ENCODE measurements at regions not wholly inside any gene's neighbourhood (a gene's known extent, or its start where the extent isn't known, plus 50 kb on each side); places are given as distances from the start of the nearest gene placed in this dataset.

- TF ChIP-seq CTCF (IDR thresholded peaks at IDR 0.05) = no peak
- Histone ChIP-seq H3K27me3 (replicated peaks; ENCODE audit: insufficient read depth) (no peaks in the 10 kb centered on the region), H3K4me3 (no peak overlapping the region), H3K27ac (no peak overlapping the region), H3K9me3 (no peaks in the 10 kb centered on the region), H3K36me3 (no peaks in the 10 kb centered on the region), H3K4me1 (ENCODE audit: control insufficient read depth in 1 of 2, low read depth in 2 of 2) (no peaks in the 10 kb centered on the region)
- no peak for DNase-seq (ENCODE audit: low spot score)
- no peak for ATAC-seq (ENCODE audit: insufficient number of reproducible peaks, low FRiP score, low read depth)
Measured at GRCh38 chr1:185626344-185626743, 107.8 kb upstream of the HMCN1 start.

- Histone ChIP-seq H3K36me3 (no peaks in the 10 kb centered on the region), H3K27ac (no peak overlapping the region), H3K27me3 (replicated peaks; ENCODE audit: insufficient read depth) (no peaks in the 10 kb centered on the region), H3K4me1 (ENCODE audit: control insufficient read depth in 1 of 2, low read depth in 2 of 2) (no peaks in the 10 kb centered on the region), H3K4me3 (no peak overlapping the region), H3K9me3 (no peaks in the 10 kb centered on the region)
- no peak for ATAC-seq (ENCODE audit: insufficient number of reproducible peaks, low FRiP score, low read depth)
- DNase-seq (ENCODE audit: low spot score) = no peak
- no peak for TF ChIP-seq CTCF (IDR thresholded peaks at IDR 0.05)
Measured at GRCh38 chr1:185610954-185611353, 123.2 kb upstream of the HMCN1 start.

- no peak overlapping the region for H3K27ac ChIP-seq
- no peak for TF ChIP-seq CTCF (IDR thresholded peaks at IDR 0.05)
Measured at GRCh38 chr1:185608177-185608576, 126.0 kb upstream of the HMCN1 start.

GRCh38 chr1:185603158-185603557 is 131.0 kb upstream of the HMCN1 start:
- ATAC-seq (ENCODE audit: insufficient number of reproducible peaks, low FRiP score, low read depth) (no peak), DNase-seq (ENCODE audit: low spot score) (no peak)
- Histone ChIP-seq H3K9me3 (no peaks in the 10 kb centered on the region), H3K27me3 (replicated peaks; ENCODE audit: insufficient read depth) (no peaks in the 10 kb centered on the region), H3K4me3 (no peak overlapping the region), H3K27ac (no peak overlapping the region), H3K4me1 (ENCODE audit: control insufficient read depth in 1 of 2, low read depth in 2 of 2) (no peaks in the 10 kb centered on the region), H3K36me3 (no peaks in the 10 kb centered on the region)
- TF ChIP-seq CTCF (IDR thresholded peaks at IDR 0.05) = no peak

More at GRCh38 chr1:185608177-185608576, 126.0 kb upstream of the HMCN1 start:
- Histone ChIP-seq H3K36me3 (no peaks in the 10 kb centered on the region), H3K27me3 (replicated peaks; ENCODE audit: insufficient read depth) (no peaks in the 10 kb centered on the region), H3K4me3 (no peak overlapping the region), H3K4me1 (ENCODE audit: control insufficient read depth in 1 of 2, low read depth in 2 of 2) (no peaks in the 10 kb centered on the region), H3K9me3 (no peaks in the 10 kb centered on the region)
- DNase-seq (ENCODE audit: low spot score) (no peak), ATAC-seq (ENCODE audit: insufficient number of reproducible peaks, low FRiP score, low read depth) (no peak)

GRCh38 chr1:185601189-185601588 is 133.0 kb upstream of the HMCN1 start:
- H3K4me3 ChIP-seq = no peak overlapping the region
- ATAC-seq (ENCODE audit: insufficient number of reproducible peaks, low FRiP score, low read depth) = no peak

More at GRCh38 chr1:185601189-185601588, 133.0 kb upstream of the HMCN1 start:
- no peak for TF ChIP-seq CTCF (IDR thresholded peaks at IDR 0.05)
- H3K36me3 ChIP-seq = no peaks in the 10 kb centered on the region
- no peak for DNase-seq (ENCODE audit: low spot score)
- H3K27ac ChIP-seq = no peak overlapping the region
- H3K9me3 ChIP-seq = no peaks in the 10 kb centered on the region
- no peaks in the 10 kb centered on the region for H3K27me3 ChIP-seq (replicated peaks; ENCODE audit: insufficient read depth)
- H3K4me1 ChIP-seq (ENCODE audit: control insufficient read depth in 1 of 2, low read depth in 2 of 2) = no peaks in the 10 kb centered on the region

All from thoracic aorta (tissue), 2 donors.